ENCODE measurements at regions not wholly inside any gene's neighbourhood (a gene's known extent, or its start where the extent isn't known, plus 50 kb on each side); places are given as distances from the start of the nearest gene placed in this dataset.
"Not testable (repeated sequence)": the region's sequence is repeated elsewhere in the genome, so short reads cannot be mapped to it uniquely, and the experiment has no call there.

GRCh38 chr7:9502269-9502668 is 1068.9 kb downstream of the NXPH1 start:
- no peaks in the 10 kb centered on the region for H3K27me3 Mint-ChIP-seq
- no peaks in the 10 kb centered on the region for H3K36me3 Mint-ChIP-seq
- no peak for DNase-seq
- H3K9me3 Mint-ChIP-seq, result peaks cover 6% of the 10 kb centered on the region
- no peak overlapping the region for H3K4me3 Mint-ChIP-seq
- H3K4me1 Mint-ChIP-seq, result no peaks in the 10 kb centered on the region
- no peak overlapping the region for H3K27ac Mint-ChIP-seq
- CTCF ChIA-PET, result no interaction called here

GRCh38 chr7:9504678-9505077 is 1071.3 kb downstream of the NXPH1 start:
- H3K4me3 Mint-ChIP-seq, result no peak overlapping the region
- no peaks in the 10 kb centered on the region for H3K36me3 Mint-ChIP-seq
- peaks cover 2% of the 10 kb centered on the region for H3K9me3 Mint-ChIP-seq
- no peak for DNase-seq
- CTCF ChIA-PET, result no interaction called here
- no peaks in the 10 kb centered on the region for H3K4me1 Mint-ChIP-seq
- H3K27me3 Mint-ChIP-seq, result no peaks in the 10 kb centered on the region
- no peak overlapping the region for H3K27ac Mint-ChIP-seq

GRCh38 chr7:9505516-9505915 is 1072.1 kb downstream of the NXPH1 start:
- Mint-ChIP-seq H3K27me3 (no peaks in the 10 kb centered on the region), H3K36me3 (no peaks in the 10 kb centered on the region), H3K9me3 (peaks cover 2% of the 10 kb centered on the region), H3K27ac (no peak overlapping the region), H3K4me3 (no peak overlapping the region), H3K4me1 (no peaks in the 10 kb centered on the region)
- no peak for DNase-seq
- CTCF ChIA-PET, result no interaction called here

GRCh38 chr7:9507290-9507689 is 1073.9 kb downstream of the NXPH1 start:
- CTCF ChIA-PET, result no interaction called here
- H3K4me3 Mint-ChIP-seq, result no peak overlapping the region
- DNase-seq, result no peak
- no peaks in the 10 kb centered on the region for H3K9me3 Mint-ChIP-seq
- no peaks in the 10 kb centered on the region for H3K36me3 Mint-ChIP-seq
- H3K27me3 Mint-ChIP-seq, result no peaks in the 10 kb centered on the region
- H3K4me1 Mint-ChIP-seq, result no peaks in the 10 kb centered on the region
- no peak overlapping the region for H3K27ac Mint-ChIP-seq

GRCh38 chr7:9516662-9517061 is 1083.3 kb downstream of the NXPH1 start:
- H3K27me3 Mint-ChIP-seq, result no peaks in the 10 kb centered on the region
- no peaks in the 10 kb centered on the region for H3K4me1 Mint-ChIP-seq
- CTCF ChIA-PET, result no interaction called here
- no peak overlapping the region for H3K27ac Mint-ChIP-seq
- no peaks in the 10 kb centered on the region for H3K36me3 Mint-ChIP-seq
- no peak for DNase-seq
- H3K4me3 Mint-ChIP-seq, result no peak overlapping the region
- H3K9me3 Mint-ChIP-seq, result no peaks in the 10 kb centered on the region

- no peak overlapping the region for H3K27ac Mint-ChIP-seq
- H3K9me3 Mint-ChIP-seq, result no peaks in the 10 kb centered on the region
- CTCF ChIA-PET, result no interaction called here
- H3K4me1 Mint-ChIP-seq, result no peaks in the 10 kb centered on the region
- no peaks in the 10 kb centered on the region for H3K27me3 Mint-ChIP-seq
- H3K4me3 Mint-ChIP-seq, result no peak overlapping the region
- no peaks in the 10 kb centered on the region for H3K36me3 Mint-ChIP-seq
- DNase-seq, result no peak
Measured at GRCh38 chr7:9523579-9523978, 1090.2 kb downstream of the NXPH1 start.

- CTCF ChIA-PET, H3K27ac Mint-ChIP-seq, H3K27me3 Mint-ChIP-seq, DNase-seq, H3K36me3 Mint-ChIP-seq, H3K9me3 Mint-ChIP-seq, H3K4me3 Mint-ChIP-seq, H3K4me1 Mint-ChIP-seq: not testable (repeated sequence)
Measured at GRCh38 chr7:9552431-9552830, 1119.0 kb downstream of the NXPH1 start.

GRCh38 chr7:9557853-9558252 is 1124.4 kb downstream of the NXPH1 start:
- H3K27ac Mint-ChIP-seq, result no peak overlapping the region
- CTCF ChIA-PET, result no interaction called here
- no peaks in the 10 kb centered on the region for H3K4me1 Mint-ChIP-seq
- H3K9me3 Mint-ChIP-seq, result peaks cover 3% of the 10 kb centered on the region
- no peak overlapping the region for H3K4me3 Mint-ChIP-seq
- H3K27me3 Mint-ChIP-seq, result no peaks in the 10 kb centered on the region
- no peaks in the 10 kb centered on the region for H3K36me3 Mint-ChIP-seq
- no peak for DNase-seq

- no peaks in the 10 kb centered on the region for H3K36me3 Mint-ChIP-seq
- H3K27me3 Mint-ChIP-seq, result no peaks in the 10 kb centered on the region
- DNase-seq, result no peak
- CTCF ChIA-PET, result no interaction called here
- H3K27ac Mint-ChIP-seq, result no peak overlapping the region
- peaks cover 3% of the 10 kb centered on the region for H3K9me3 Mint-ChIP-seq
- H3K4me3 Mint-ChIP-seq, result no peak overlapping the region
- no peaks in the 10 kb centered on the region for H3K4me1 Mint-ChIP-seq
Measured at GRCh38 chr7:9575716-9576115, 1142.3 kb downstream of the NXPH1 start.

GRCh38 chr7:9582824-9583223 is 1149.4 kb downstream of the NXPH1 start:
- H3K27me3 Mint-ChIP-seq, result no peaks in the 10 kb centered on the region
- CTCF ChIA-PET, result no interaction called here

GRCh38 chr7:9598411-9598810 is 1165.0 kb downstream of the NXPH1 start:
- no peak overlapping the region for H3K27ac Mint-ChIP-seq
- peaks cover 9% of the 10 kb centered on the region for H3K9me3 Mint-ChIP-seq
- CTCF ChIA-PET, result no interaction called here
- no peak for DNase-seq
- H3K4me3 Mint-ChIP-seq, result no peak overlapping the region
- H3K36me3 Mint-ChIP-seq, result no peaks in the 10 kb centered on the region
- H3K27me3 Mint-ChIP-seq, result no peaks in the 10 kb centered on the region
- H3K4me1 Mint-ChIP-seq, result no peaks in the 10 kb centered on the region

More at GRCh38 chr7:9582824-9583223, 1149.4 kb downstream of the NXPH1 start:
- Mint-ChIP-seq H3K9me3 (peaks cover 5% of the 10 kb centered on the region), H3K27ac (no peak overlapping the region), H3K4me3 (no peak overlapping the region), H3K4me1 (no peaks in the 10 kb centered on the region), H3K36me3 (no peaks in the 10 kb centered on the region)
- no peak for DNase-seq

- H3K27me3 Mint-ChIP-seq, result no peaks in the 10 kb centered on the region
- no peaks in the 10 kb centered on the region for H3K4me1 Mint-ChIP-seq
- no peaks in the 10 kb centered on the region for H3K36me3 Mint-ChIP-seq
- peaks cover 7% of the 10 kb centered on the region for H3K9me3 Mint-ChIP-seq
- no peak for DNase-seq
- H3K27ac Mint-ChIP-seq, result no peak overlapping the region
- H3K4me3 Mint-ChIP-seq, result no peak overlapping the region
- CTCF ChIA-PET, result no interaction called here
Measured at GRCh38 chr7:9600974-9601373, 1167.6 kb downstream of the NXPH1 start.

- Mint-ChIP-seq H3K27ac (no peak overlapping the region), H3K4me1 (no peaks in the 10 kb centered on the region), H3K4me3 (no peak overlapping the region), H3K27me3 (no peaks in the 10 kb centered on the region), H3K9me3 (peaks cover 3% of the 10 kb centered on the region), H3K36me3 (no peaks in the 10 kb centered on the region)
- no peak for DNase-seq
- CTCF ChIA-PET, result no interaction called here
Measured at GRCh38 chr7:9603291-9603690, 1169.9 kb downstream of the NXPH1 start.

GRCh38 chr7:9608560-9608959 is 1175.2 kb downstream of the NXPH1 start:
- Mint-ChIP-seq H3K4me3 (no peak overlapping the region), H3K9me3 (peaks cover 3% of the 10 kb centered on the region), H3K27ac (no peak overlapping the region), H3K36me3 (no peaks in the 10 kb centered on the region), H3K4me1 (peaks cover 2% of the 10 kb centered on the region), H3K27me3 (no peaks in the 10 kb centered on the region)
- CTCF ChIA-PET, result no interaction called here
- no peak for DNase-seq

- peaks cover 12% of the 10 kb centered on the region for H3K9me3 Mint-ChIP-seq
- DNase-seq, H3K27me3 Mint-ChIP-seq, H3K4me1 Mint-ChIP-seq, H3K36me3 Mint-ChIP-seq, H3K27ac Mint-ChIP-seq, H3K4me3 Mint-ChIP-seq, CTCF ChIA-PET: not testable (repeated sequence)
Measured at GRCh38 chr7:9620899-9621298, 1187.5 kb downstream of the NXPH1 start.

GRCh38 chr7:9621306-9621902 is 1188.0 kb downstream of the NXPH1 start:
- H3K36me3 Mint-ChIP-seq, H3K27ac Mint-ChIP-seq, H3K4me3 Mint-ChIP-seq, DNase-seq, H3K4me1 Mint-ChIP-seq, CTCF ChIA-PET, H3K27me3 Mint-ChIP-seq: not testable (repeated sequence)
- peaks cover 11% of the 10 kb centered on the region for H3K9me3 Mint-ChIP-seq
